Activated T-cell treated with anti-CD3 and anti-CD28 coated beads, Interleukin-2, amount 50 U/mL, for 72 hours (primary cell): ENCODE measurements at regions not wholly inside any gene's neighbourhood (a gene's known extent, or its start where the extent isn't known, plus 50 kb on each side); places are given as distances from the start of the nearest gene placed in this dataset.

ENCODE experiments used
- ATAC-seq, 2 donors: fragments of 150-1000 bp; cut with Tn5 transposase; replicated peaks in 1 of 2; 2 replicates each; pipeline ENCODE4 v1.10.0; 2021; ENCODE audit warnings: moderate library complexity in 2 of 2, mild to moderate bottlenecking in 1 of 2
- DNase-seq, 2 donors: peaks; one replicate each; pipeline ENCODE4 v3.0.0; 2021 to 2022; ENCODE audit warnings: mixed read lengths in 1 of 2
- H3K27ac Mint-ChIP-seq: one replicate; pipeline ENCODE4 v1.8.0; 2022; ENCODE audit warnings: mild to moderate bottlenecking, moderate library complexity, mixed read lengths
- H3K27me3 Mint-ChIP-seq: one replicate; pipeline ENCODE4 v1.8.0; 2022; ENCODE audit warnings: low read depth, mixed read lengths
- H3K36me3 Mint-ChIP-seq, 2 donors: one replicate each; pipeline ENCODE4 v1.8.0; 2022; ENCODE audit warnings: mixed read lengths in 2 of 2, mild to moderate bottlenecking in 1 of 2; ENCODE audit not compliant: insufficient read depth in 2 of 2
- H3K4me1 Mint-ChIP-seq: one replicate; pipeline ENCODE4 v1.8.0; 2022; ENCODE audit warnings: low read depth, mixed read lengths
- H3K4me3 Mint-ChIP-seq, 2 donors: one replicate each; pipeline ENCODE4 v1.8.0; 2022; ENCODE audit warnings: mild to moderate bottlenecking in 2 of 2, mixed read lengths in 2 of 2, moderate library complexity in 2 of 2
- H3K9me3 Mint-ChIP-seq, 2 donors: one replicate each; pipeline ENCODE4 v1.8.0; 2022; ENCODE audit warnings: mixed read lengths in 2 of 2

- Mint-ChIP-seq H3K4me3 (no peak overlapping the region), H3K27ac (no peak overlapping the region), H3K4me1 (peaks cover 23% of the 10 kb centered on the region), H3K36me3 (no peaks in the 10 kb centered on the region), H3K9me3 (peaks cover 0 to 4% of the 10 kb centered on the region in 2 donors), H3K27me3 (no peaks in the 10 kb centered on the region)
- no peak for DNase-seq
- no peak for ATAC-seq
Observed at GRCh38 chr10:47082055-47082784, 171.0 kb downstream of the PTPN20 start.

GRCh38 chr10:47087667-47088066 is 176.4 kb downstream of the PTPN20 start:
- Mint-ChIP-seq H3K9me3 (no peaks in the 10 kb centered on the region), H3K27me3 (no peaks in the 10 kb centered on the region), H3K36me3 (no peaks in the 10 kb centered on the region), H3K4me1 (peaks cover 7% of the 10 kb centered on the region), H3K27ac (no peak overlapping the region), H3K4me3 (no peak overlapping the region)
- DNase-seq (no peak), ATAC-seq (no peak)

- Mint-ChIP-seq H3K4me3 (no peak overlapping the region), H3K4me1 (peaks cover 7% of the 10 kb centered on the region), H3K27ac (no peak overlapping the region), H3K27me3 (no peaks in the 10 kb centered on the region), H3K36me3 (no peaks in the 10 kb centered on the region), H3K9me3 (no peaks in the 10 kb centered on the region)
- ATAC-seq (no peak), DNase-seq (no peak)
Observed at GRCh38 chr10:47088656-47089354, 177.6 kb downstream of the PTPN20 start.

- no peaks in the 10 kb centered on the region for H3K27me3 Mint-ChIP-seq
- no peaks in the 10 kb centered on the region for H3K36me3 Mint-ChIP-seq
- peaks cover 7% of the 10 kb centered on the region for H3K4me1 Mint-ChIP-seq
- no peak for ATAC-seq
- no peak overlapping the region for H3K27ac Mint-ChIP-seq
- no peaks in the 10 kb centered on the region for H3K9me3 Mint-ChIP-seq
- no peak overlapping the region for H3K4me3 Mint-ChIP-seq
- no peak for DNase-seq
Observed at GRCh38 chr10:47090042-47090441, 178.8 kb downstream of the PTPN20 start.

- Mint-ChIP-seq H3K27ac (no peak overlapping the region), H3K27me3 (no peaks in the 10 kb centered on the region), H3K36me3 (no peaks in the 10 kb centered on the region), H3K4me3 (no peak overlapping the region), H3K4me1 (peaks cover 7% of the 10 kb centered on the region), H3K9me3 (peaks cover 0 to 2% of the 10 kb centered on the region in 2 donors)
- DNase-seq (no peak), ATAC-seq (no peak)
Observed at GRCh38 chr10:47090903-47091302, 179.7 kb downstream of the PTPN20 start.

- no peak for DNase-seq
- no peak overlapping the region for H3K27ac Mint-ChIP-seq
- peaks cover 7% of the 10 kb centered on the region for H3K4me1 Mint-ChIP-seq
- no peaks in the 10 kb centered on the region for H3K27me3 Mint-ChIP-seq
- no peaks in the 10 kb centered on the region for H3K36me3 Mint-ChIP-seq
- no peak overlapping the region for H3K4me3 Mint-ChIP-seq
- ATAC-seq = no peak
- H3K9me3 Mint-ChIP-seq = peaks cover 0 to 2% of the 10 kb centered on the region in 2 donors
Observed at GRCh38 chr10:47091421-47091820, 180.2 kb downstream of the PTPN20 start.

- Mint-ChIP-seq H3K4me3 (no peak overlapping the region), H3K27ac (no peak overlapping the region), H3K9me3 (peaks cover 0 to 2% of the 10 kb centered on the region in 2 donors), H3K27me3 (no peaks in the 10 kb centered on the region), H3K36me3 (no peaks in the 10 kb centered on the region), H3K4me1 (peaks cover 7% of the 10 kb centered on the region)
- DNase-seq (no peak), ATAC-seq (no peak)
Observed at GRCh38 chr10:47092376-47092775, 181.1 kb downstream of the PTPN20 start.

- Mint-ChIP-seq H3K4me1 (peaks cover 4% of the 10 kb centered on the region), H3K9me3 (peaks cover 0 to 2% of the 10 kb centered on the region in 2 donors), H3K36me3 (no peaks in the 10 kb centered on the region), H3K4me3 (no peak overlapping the region), H3K27me3 (no peaks in the 10 kb centered on the region), H3K27ac (no peak overlapping the region)
- ATAC-seq (no peak), DNase-seq (no peak)
Observed at GRCh38 chr10:47092831-47093230, 181.6 kb downstream of the PTPN20 start.

- Mint-ChIP-seq H3K4me3 (no peak overlapping the region), H3K9me3 (peaks cover 0 to 2% of the 10 kb centered on the region in 2 donors), H3K36me3 (no peaks in the 10 kb centered on the region), H3K4me1 (no peaks in the 10 kb centered on the region), H3K27me3 (no peaks in the 10 kb centered on the region), H3K27ac (no peak overlapping the region)
- DNase-seq = no peak
- ATAC-seq = no peak
Observed at GRCh38 chr10:47094126-47094525, 182.9 kb downstream of the PTPN20 start.

- H3K27ac Mint-ChIP-seq = no peak overlapping the region
- no peak for ATAC-seq
- no peaks in the 10 kb centered on the region for H3K27me3 Mint-ChIP-seq
- no peak for DNase-seq
- H3K4me3 Mint-ChIP-seq = no peak overlapping the region
- H3K36me3 Mint-ChIP-seq = no peaks in the 10 kb centered on the region
- peaks cover 0 to 2% of the 10 kb centered on the region in 2 donors for H3K9me3 Mint-ChIP-seq
- no peaks in the 10 kb centered on the region for H3K4me1 Mint-ChIP-seq
Observed at GRCh38 chr10:47094636-47095035, 183.4 kb downstream of the PTPN20 start.

GRCh38 chr10:47095211-47095610 is 184.0 kb downstream of the PTPN20 start:
- no peaks in the 10 kb centered on the region for H3K36me3 Mint-ChIP-seq
- no peak overlapping the region for H3K4me3 Mint-ChIP-seq
- no peaks in the 10 kb centered on the region for H3K27me3 Mint-ChIP-seq
- H3K4me1 Mint-ChIP-seq = no peaks in the 10 kb centered on the region
- H3K9me3 Mint-ChIP-seq = peaks cover 0 to 2% of the 10 kb centered on the region in 2 donors
- DNase-seq (no peak), ATAC-seq (no peak)
- H3K27ac Mint-ChIP-seq = no peak overlapping the region

- DNase-seq (no peak), ATAC-seq (no peak)
- H3K27me3 Mint-ChIP-seq = no peaks in the 10 kb centered on the region
- H3K9me3 Mint-ChIP-seq = peaks cover 0 to 2% of the 10 kb centered on the region in 2 donors
- no peak overlapping the region for H3K27ac Mint-ChIP-seq
- no peaks in the 10 kb centered on the region for H3K36me3 Mint-ChIP-seq
- no peak overlapping the region for H3K4me3 Mint-ChIP-seq
- H3K4me1 Mint-ChIP-seq = no peaks in the 10 kb centered on the region
Observed at GRCh38 chr10:47095848-47096612, 184.8 kb downstream of the PTPN20 start.

- no peaks in the 10 kb centered on the region for H3K27me3 Mint-ChIP-seq
- no peak overlapping the region for H3K27ac Mint-ChIP-seq
- no peaks in the 10 kb centered on the region for H3K4me1 Mint-ChIP-seq
- H3K4me3 Mint-ChIP-seq = no peak overlapping the region
- no peak for ATAC-seq
- peaks cover 0 to 2% of the 10 kb centered on the region in 2 donors for H3K9me3 Mint-ChIP-seq
- H3K36me3 Mint-ChIP-seq = no peaks in the 10 kb centered on the region
- no peak for DNase-seq
Observed at GRCh38 chr10:47098238-47098637, 187.0 kb downstream of the PTPN20 start.
